VCaP (cell line): ENCODE measurements at regions not wholly inside any gene's neighbourhood (a gene's known extent, or its start where the extent isn't known, plus 50 kb on each side); places are given as distances from the start of the nearest gene placed in this dataset.

Source experiments
- H3K27ac ChIP-seq: fragments of 450-650 bp; 2 replicates; pipeline ENCODE4 v1.5.1; 2017
- TF ChIP-seq, protein P1 (sequence below): fragments of 450-650 bp; conservative IDR thresholded peaks from 2 replicates; pipeline ENCODE4 v1.5.1; 2017; ENCODE audit warnings: mild to moderate bottlenecking, moderate library complexity

DNA sequence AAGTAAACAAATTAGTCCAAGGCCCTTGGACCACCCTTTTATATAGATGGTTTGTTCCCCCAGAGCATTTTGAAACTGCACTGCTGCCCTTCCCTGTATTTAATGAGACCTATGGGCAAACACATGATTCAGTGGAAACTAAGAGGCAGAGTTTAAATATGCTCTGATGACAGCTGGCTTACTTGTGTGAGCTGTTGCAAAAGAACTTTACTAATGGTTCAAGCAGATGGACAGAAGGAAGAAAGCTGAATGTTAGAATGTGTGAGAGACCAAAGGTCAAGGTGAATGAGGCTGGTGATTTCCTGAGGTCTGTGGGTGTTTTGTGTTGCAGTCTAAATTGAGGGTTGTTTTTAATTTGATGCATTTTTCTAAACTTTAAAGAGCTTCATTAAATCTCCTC is 123.0 kb upstream of the CEP162 start:
- TF ChIP-seq, protein P1, sequence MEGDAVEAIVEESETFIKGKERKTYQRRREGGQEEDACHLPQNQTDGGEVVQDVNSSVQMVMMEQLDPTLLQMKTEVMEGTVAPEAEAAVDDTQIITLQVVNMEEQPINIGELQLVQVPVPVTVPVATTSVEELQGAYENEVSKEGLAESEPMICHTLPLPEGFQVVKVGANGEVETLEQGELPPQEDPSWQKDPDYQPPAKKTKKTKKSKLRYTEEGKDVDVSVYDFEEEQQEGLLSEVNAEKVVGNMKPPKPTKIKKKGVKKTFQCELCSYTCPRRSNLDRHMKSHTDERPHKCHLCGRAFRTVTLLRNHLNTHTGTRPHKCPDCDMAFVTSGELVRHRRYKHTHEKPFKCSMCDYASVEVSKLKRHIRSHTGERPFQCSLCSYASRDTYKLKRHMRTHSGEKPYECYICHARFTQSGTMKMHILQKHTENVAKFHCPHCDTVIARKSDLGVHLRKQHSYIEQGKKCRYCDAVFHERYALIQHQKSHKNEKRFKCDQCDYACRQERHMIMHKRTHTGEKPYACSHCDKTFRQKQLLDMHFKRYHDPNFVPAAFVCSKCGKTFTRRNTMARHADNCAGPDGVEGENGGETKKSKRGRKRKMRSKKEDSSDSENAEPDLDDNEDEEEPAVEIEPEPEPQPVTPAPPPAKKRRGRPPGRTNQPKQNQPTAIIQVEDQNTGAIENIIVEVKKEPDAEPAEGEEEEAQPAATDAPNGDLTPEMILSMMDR: no peak

DNA sequence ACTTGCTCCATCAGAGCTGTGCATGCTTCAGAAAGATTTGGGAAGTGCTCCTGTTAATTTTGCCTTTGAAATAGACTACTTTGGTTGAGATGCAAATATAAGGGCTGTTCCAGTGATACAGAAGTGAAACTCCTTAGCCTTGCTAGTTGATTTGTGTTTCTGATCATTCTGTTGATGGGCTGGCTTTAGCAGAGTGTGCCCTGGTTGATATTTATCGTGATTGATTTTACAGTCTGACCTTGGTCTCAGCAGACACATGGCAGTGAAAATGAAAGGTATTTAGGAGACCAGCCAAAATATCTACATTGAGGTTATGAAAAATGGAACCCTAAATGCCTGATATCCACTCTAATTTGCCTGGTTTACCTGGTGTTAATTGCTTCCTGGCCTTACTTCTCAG is 122.1 kb upstream of the CEP162 start:
- TF ChIP-seq, protein P1: no peak

More for the DNA sequence above, 123.0 kb upstream of the CEP162 start:
- H3K27ac ChIP-seq: no peak overlapping the region

DNA sequence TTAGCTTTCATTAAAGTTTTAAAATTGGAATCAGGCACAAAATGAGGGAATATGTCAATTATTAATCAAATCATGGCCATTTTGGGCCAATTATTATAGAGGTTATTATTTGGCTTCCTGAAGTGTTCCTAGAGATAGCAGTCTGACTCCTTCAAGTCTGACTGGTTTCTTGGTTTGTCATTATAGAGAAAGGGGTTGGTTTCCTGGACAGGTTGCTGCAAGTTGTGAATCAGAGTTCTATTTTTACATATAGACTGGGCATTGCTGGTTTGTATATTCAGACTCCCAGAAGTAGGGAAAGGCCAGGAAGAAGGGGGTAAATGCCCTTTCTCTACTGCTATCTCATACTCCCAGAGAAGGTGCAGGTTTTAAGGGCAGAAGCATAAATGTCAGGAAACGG is 121.4 kb upstream of the CEP162 start:
- H3K27ac ChIP-seq: no peak overlapping the region
- TF ChIP-seq, protein P1: no peak

More for the DNA sequence above, 122.1 kb upstream of the CEP162 start:
- no peak overlapping the region for H3K27ac ChIP-seq

DNA sequence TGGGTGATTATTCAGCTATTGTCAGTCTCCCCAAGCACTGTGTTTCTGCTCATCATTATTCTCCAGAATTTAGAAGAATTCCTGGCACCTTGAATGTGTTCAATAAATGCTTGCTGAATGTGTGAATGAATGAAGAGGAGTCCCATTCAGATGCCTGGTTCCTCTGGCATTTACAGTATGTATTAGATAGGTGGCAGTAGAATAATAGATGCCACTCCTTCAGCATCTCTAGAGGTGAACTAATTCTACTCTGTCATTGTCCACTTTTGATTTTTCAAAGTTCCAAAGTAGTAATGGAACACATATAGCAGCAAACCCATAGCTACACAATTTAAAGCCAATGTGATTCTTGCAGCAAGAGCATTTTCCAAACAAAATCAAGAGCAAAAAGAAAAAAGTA is 118.9 kb upstream of the CEP162 start:
- TF ChIP-seq, protein P1: peak; percentile 20; the same call in 1 of the 2 replicates
- no peak overlapping the region for H3K27ac ChIP-seq

DNA sequence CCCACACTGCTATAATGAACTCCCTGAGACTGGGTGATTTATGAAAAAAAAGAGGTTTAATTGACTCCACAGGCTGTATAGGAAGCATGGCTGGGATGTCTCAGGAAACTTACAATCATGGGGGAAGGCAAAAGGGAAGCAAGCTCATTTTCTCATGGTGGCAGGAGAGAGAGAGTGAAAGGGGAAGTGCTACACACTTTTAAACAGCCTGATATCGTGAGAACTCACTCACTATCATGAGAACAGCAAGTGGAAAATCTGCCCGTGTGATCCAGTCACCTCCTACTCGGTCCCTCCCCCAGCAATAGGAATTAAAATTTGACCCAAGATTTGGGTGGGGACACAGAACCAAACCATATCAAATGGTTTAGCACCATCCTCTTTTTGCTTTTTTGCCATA is 116.6 kb upstream of the CEP162 start:
- TF ChIP-seq, protein P1: no peak
- H3K27ac ChIP-seq: no peak overlapping the region

DNA sequence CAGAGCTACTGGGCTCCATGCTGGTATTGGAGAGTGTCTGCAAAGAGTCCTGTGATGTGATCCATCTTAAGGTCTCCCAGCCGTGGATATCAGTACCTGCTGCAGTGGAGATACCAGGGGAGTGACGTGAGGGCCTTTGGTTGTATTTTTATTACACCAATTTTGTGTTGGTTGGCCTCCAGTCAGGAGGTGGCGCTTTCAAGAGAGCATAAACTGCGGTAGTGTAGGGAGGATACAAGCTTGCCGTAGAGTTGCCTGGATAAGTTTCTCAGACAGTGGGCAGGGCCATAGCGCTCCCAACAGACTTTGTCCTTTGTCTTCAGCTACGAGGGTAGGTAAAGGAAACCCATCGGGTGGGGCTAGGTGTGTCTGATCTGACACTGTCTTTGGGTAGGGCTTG is 113.0 kb upstream of the CEP162 start:
- H3K27ac ChIP-seq: no peak overlapping the region
- TF ChIP-seq, protein P1: no peak

DNA sequence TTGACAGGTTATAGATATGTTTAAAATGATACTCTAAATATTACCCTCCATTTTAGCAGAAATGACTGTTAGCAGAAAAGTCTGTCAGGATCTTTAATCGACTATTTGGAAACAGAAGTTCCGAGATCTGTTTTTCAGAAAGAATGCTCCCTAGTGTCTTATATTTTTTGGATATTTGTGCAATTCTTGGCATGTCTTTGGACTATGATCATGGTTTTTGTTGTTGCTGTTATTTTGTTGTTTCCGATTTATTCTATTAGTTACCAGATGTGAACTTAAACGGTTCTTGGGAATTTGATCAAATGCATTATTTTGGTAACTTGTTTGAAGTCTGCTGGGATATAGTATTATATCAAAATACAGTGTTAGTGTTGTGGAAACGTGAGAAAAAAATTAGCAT is 106.4 kb upstream of the CEP162 start:
- H3K27ac ChIP-seq: no peak overlapping the region
- TF ChIP-seq, protein P1: no peak
